IPS DF 19.7 (cell line): ENCODE measurements at regions not wholly inside any gene's neighbourhood (a gene's known extent, or its start where the extent isn't known, plus 50 kb on each side); places are given as distances from the start of the nearest gene placed in this dataset.

ENCODE experiments used
- DNase-seq: peaks from one replicate; pipeline ENCODE4 v3.0.0-alpha.2; 2013; ENCODE audit warnings: low read depth, low spot score

DNA sequence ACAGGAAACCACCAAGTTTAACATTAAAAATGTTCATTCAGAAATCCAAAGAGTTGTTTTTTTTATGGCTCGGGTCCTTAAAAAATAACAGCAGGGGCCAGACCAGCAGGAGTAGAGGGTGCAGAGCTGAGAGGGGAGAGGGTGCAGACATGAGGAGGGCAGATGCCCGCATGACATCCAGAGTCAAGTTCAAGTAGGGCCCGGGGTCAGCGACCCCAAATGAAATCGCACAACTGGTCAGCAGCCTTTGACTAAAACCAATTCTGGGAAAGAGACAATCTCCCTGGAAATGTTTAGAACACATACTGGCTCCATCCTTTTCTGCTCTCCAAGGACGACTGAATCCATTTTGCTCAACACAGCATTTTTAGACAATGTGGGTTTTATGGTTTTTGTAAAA lies 297.5 kb downstream of the FGFR2 start:
- DNase-seq = no peak

DNA sequence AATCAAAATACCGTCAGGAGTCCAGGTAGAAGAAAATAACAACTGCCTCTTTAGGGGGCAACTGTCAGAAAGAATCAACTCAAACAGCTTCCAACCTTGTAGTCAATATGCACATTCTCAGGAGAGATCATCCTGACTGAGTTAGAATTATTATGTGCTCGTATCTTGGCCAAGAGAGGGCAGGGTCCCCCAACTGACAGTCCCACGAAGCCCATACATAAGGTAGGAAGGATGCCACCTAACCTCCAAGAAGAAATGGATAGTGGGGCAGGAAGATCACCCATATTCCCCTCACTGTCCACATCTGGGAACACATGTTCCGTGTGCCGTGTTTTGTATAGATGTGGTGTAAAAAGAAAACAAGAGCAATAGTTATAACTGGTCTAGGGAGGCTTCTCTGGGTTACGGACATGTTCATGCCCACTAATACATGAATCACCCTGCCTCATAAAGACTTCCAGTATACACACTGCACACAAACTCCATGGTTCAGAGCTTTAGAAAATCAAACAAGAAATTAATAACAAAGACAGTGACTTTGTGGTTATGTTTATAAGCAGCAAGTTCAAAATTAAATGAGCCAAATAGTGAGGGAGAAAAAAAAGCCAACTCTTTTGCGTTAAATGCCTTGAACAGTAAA lies 295.6 kb downstream of the FGFR2 start:
- no peak for DNase-seq

DNA sequence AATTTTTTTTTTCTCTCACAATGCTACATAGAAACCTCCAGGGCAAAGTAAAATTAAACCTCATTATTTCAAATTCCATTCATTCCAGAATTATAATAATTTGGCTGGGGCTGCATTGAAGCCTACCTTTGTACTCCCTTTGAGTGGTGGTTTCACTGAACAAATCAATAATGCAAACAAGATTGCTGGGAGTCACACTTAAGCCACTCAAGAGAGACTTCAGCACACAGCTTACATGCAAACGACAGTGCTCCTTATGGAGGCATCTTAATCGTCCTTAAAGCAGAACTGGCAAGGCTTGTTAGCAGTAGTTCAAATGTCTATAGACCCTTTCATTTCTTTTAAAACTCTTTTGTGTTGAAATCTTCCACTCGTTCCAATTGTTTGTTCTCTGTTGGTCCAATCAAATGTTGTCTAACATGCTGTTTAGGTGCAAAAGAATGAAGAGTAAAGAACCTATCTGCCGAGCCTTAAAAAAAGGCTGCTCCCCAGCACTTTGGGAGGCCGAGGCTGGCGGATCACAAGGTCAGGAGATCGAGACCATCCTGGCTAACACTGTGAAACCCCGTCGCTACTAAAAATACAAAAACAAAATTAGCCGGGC lies 294.9 kb downstream of the FGFR2 start:
- DNase-seq = no peak

- DNase-seq = no peak
These were observed 293.2 kb downstream of the FGFR2 start for GRCh38 chr10:121305066-121305465.

DNA sequence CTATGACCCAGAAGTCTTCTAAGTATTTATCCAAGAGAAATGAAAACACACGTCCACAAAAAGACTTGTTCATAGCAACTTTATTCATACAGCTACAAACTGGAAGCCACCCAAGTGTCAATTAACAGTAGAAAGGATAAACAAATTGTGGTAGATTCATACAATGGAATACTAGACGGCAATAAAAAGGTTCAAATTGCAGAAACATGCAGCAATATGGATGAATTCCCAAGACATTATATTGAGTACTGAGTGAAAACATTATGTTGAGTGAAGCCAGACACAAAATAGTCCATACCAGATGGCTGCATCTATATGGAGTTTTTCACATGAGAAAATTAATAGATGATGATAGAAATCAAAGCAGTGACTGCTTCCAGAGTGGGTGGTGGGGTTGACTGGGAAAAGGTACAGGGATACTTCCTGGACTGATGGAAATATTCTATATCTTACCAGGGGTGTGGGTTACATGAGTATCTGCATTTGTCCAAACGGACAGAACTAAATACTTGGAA lies 292.0 kb downstream of the FGFR2 start:
- DNase-seq = no peak

GRCh38 chr10:121307411-121307980 lies 290.7 kb downstream of the FGFR2 start:
- DNase-seq = no peak

GRCh38 chr10:121308020-121308419 lies 290.2 kb downstream of the FGFR2 start:
- DNase-seq = no peak

DNA sequence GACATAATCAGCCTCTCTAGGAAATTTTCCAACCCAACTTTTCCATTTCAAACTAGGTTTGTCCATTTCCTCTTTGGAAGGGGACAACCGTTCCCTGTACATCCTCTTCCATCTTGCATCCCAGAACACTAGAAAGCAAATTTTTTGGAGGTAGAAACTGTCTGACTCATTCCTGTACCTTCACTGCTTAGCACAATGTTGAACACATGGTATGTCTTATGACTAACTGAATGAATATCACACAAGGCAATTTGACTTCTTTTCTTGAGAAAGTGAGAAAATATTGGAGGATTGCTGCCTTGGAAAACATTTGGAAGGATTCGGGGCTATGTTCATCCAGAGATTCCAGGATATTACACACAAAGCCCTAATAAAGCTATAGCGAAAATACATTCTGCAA lies 289.1 kb downstream of the FGFR2 start:
- no peak for DNase-seq

GRCh38 chr10:121310151-121310711 lies 288.0 kb downstream of the FGFR2 start:
- DNase-seq = no peak

DNA sequence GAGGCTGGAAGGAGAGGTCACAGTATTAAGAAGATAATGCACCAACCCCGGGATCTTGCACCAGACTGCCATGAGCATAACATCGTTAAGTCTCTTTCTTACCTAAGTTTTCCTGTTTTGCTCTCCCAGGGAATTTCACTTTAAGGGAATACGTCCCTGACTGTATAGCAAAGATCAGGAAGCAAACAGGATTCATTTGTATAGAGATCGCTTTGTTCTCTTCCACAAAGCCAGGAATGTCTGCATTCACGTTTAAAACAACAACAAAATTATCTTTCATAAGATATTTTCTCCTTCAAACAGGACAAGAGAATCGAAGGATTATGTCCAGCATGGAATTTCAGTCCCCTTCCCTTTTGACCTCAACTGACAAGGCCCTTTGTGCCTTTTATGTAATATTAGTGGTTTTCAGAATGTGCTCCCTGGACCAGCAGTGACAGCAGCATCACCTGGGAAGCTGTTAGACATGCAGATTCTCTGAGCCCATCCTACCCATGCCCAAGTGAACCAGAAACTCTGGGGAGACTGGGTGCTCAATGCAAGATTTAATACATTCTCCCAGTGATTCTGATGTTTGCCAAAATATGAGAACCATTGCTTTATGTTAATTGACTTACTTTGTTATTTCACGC lies 286.3 kb downstream of the FGFR2 start:
- no peak for DNase-seq

GRCh38 chr10:121312587-121312986 lies 285.7 kb downstream of the FGFR2 start:
- no peak for DNase-seq

- DNase-seq = no peak
These were observed 284.9 kb downstream of the FGFR2 start for GRCh38 chr10:121313119-121313875.

- DNase-seq = no peak
These were observed 281.8 kb downstream of the FGFR2 start for GRCh38 chr10:121316432-121316831.

DNA sequence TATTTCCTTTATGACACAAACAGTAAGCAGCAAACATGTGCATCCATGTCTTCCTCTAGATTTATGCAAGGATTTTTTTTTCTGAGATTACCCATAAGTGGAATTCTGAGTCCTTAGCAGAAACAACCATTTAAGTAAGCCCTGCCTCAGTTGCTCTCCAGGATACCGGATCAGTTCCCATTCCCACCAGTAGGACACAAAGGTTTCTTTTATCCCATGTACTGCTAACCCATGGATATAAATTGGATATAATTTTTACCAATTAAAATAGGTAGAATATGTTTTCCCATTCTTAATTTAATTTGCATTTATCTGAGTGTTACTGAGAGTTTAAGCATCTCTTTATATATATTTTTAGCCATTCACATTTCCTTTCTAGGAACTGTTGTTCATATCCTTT lies 280.9 kb downstream of the FGFR2 start:
- no peak for DNase-seq

DNA sequence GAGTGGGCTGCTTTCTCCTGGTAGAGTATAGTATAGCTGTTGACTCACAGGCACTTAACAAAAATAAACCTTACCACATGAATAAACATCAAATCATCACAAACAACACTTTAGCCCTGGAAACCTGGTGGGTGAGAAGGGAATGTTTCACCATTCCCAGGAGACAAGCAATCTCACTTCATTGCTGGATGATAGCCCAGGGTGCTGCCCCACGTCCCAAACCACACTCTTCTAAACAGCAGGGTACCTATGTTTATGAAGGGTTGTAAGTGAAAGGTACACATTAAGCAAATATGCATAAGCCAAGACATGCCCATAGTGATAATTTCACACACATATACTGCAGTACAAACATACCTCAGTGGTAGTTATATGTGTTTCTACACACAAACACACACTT lies 276.2 kb downstream of the FGFR2 start:
- no peak for DNase-seq

- DNase-seq = no peak
These were observed 275.5 kb downstream of the FGFR2 start for GRCh38 chr10:121322776-121323175.

DNA sequence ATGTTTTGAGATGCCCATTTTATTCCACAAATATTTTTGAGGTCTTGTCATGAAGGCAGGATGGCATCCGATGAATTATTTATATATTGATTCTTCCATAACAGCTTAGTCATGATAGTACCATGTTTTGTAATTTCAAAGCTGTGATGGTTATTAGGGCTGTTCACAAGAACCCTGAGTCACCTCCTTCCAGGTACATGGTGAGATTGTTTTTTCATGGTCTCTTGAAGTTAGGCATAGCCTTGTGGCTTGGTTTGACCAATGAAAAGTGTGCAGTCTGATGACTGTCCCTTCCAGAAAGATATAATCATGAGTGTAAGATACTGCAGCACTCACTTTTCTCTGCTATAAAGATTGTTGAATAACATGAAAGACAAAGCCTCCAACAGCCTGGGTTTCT lies 274.8 kb downstream of the FGFR2 start:
- DNase-seq = no peak

DNA sequence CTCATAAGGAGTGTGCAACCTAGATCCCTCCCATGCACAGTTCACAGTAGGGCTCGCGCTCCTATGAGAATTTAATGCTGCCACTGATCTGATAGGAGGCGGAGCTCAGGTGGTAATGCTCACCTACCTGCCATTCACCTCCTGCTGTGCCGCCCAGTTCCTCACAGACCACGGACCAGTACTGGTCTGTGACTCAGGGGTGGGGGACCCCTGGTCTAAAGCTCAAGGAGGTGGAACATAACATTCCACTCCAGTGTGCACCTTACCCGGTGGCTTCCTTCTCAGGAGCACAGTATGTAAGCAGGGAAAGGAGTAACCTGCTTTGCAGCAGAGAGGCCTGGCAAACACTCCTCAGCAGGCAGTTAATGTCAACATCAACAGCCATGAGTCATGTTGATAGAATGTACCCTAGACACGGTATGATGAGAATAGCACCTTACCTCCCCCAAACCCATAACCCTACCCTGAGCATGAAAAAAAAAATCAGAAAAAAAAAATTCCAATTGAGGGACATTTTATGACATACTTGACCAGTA lies 273.5 kb downstream of the FGFR2 start:
- no peak for DNase-seq

GRCh38 chr10:121325490-121326231 lies 272.6 kb downstream of the FGFR2 start:
- DNase-seq = no peak

- DNase-seq = no peak
These were observed 271.3 kb downstream of the FGFR2 start for GRCh38 chr10:121326905-121327304.

- no peak for DNase-seq
These were observed 270.5 kb downstream of the FGFR2 start for GRCh38 chr10:121327727-121328126.
